GM19025 (cell line): ENCODE measurements at regions not wholly inside any gene's neighbourhood (a gene's known extent, or its start where the extent isn't known, plus 50 kb on each side); places are given as distances from the start of the nearest gene placed in this dataset.

ENCODE experiments used
- ATAC-seq: cut with Tn5 transposase; IDR thresholded peaks from one replicate; pipeline ENCODE4 v1.9.1; 2021; ENCODE audit warnings: mild to moderate bottlenecking, low read depth, moderate library complexity; ENCODE audit not compliant: unreplicated experiment

DNA sequence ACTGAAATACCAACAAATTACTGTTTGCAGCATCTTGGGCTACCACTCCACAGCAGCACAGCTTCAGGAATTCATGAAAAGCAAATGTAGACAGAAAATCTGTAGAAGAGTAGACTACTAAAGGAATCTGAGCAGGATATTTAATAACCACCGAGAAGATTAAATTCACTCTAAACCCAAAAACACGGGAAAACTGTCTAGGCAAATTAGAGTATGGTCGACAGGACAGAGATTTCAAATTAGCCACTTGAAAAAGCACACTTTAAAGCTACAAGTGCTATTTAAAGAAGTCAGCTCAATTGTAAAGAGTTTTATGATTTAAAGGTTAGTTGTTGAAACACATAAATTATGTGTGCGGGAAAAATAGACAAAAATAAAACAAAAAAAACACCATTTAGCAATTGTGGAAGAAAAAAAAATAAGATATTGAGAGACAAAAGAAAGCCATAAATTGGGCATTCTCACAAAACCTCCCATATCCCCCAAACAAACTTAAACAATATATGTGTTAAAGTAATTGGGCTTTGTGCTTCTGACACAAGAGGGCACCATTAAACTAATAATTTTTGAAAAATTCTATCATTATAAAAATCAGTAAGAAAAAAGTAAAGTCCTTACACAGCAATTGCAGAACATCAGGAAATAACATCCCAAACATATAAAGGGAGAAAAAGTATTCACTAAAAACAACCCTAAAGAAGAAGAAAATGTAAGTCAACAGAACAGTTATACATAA is 880.8 kb downstream of the TECRL start:
- ATAC-seq, result no peak

DNA sequence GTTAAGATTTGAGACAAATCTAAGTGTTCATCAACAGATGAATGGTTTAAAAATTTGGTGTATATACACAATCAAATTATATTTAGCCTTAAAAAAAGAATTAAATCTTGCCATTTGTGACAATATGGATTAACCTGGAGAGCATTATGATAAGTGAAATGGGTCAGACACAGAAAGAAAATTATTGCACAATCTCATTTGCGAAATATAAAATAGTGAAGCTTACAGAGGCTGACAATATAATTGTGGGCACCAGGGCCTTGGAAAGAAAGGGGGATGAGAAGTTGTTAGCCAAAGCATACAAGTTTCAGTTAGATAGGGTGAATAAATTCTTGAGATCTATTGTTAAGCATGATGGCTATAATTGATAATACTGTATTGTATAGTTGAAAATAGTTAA is 883.0 kb downstream of the TECRL start:
- no peak for ATAC-seq

DNA sequence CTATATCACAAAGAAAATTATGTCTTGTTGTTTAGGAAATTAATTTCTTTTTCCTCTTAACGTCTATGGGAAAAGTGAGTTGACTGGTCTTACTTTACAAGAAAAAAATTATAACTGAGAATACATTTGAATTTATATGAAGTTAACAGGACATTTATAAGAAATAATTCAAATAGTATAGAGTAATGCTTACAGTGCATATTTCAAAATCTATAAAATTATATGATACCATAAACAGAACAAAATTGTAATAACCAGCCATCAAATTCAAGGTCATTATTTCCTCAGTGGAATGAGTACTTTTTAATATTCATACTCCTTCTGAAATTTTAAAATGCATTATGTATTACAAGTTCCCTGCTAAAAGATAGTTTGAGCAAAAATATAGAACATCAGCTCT is 884.5 kb downstream of the TECRL start:
- no peak for ATAC-seq

DNA sequence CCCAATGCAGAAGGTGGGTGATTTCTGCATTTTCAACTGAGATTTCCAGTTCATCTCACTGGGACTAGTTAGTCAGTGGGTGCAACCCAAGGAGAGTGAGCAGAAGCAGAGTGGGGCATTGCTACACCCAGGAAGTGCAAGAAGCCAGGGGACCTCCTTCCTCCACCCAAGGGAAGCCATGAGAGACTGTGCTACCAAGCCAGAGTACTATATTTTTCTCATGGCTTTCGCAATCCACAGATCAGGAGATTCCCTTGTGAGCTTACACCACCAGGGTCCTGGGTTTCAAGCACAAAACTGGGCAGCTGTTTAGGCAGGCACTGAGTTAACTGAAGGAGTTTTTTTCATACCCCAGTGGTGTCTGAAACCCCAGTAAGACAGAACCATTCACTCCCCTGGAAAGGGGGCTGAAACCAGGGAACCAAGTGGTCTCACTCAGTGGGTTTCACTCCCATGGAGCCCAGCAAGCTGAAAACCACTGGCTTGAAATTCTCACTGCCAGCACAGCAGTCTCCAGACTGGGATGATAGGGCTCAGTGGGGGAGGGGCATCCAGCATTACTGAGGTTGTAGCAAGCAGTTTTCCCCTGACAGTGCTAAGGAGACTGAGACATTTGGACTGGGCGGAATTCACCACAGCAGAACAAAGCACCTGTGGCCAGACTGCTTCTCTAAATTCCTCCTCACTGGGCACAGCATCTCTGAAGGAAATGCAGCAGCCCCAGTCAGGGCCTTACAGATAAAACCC is 903.4 kb downstream of the TECRL start:
- no peak for ATAC-seq

DNA sequence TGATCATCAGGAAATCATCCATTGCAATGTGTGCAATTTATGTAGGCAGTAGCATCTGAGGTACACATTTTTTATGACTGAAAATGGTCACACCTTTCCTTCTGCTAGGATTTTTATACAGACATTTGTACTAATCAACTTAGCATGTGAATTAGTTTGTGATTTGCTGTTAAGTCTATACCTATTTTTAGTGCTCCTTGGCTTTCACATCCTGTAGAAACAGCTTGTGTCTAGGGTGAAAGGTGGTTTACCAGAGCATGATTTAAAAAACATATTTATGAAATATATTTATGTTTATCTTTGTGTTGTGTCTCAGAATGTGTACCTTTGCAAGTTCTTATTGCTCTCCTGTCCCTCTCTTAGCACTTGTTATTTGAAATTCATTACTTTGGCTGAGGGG is 916.0 kb downstream of the TECRL start:
- no peak for ATAC-seq

DNA sequence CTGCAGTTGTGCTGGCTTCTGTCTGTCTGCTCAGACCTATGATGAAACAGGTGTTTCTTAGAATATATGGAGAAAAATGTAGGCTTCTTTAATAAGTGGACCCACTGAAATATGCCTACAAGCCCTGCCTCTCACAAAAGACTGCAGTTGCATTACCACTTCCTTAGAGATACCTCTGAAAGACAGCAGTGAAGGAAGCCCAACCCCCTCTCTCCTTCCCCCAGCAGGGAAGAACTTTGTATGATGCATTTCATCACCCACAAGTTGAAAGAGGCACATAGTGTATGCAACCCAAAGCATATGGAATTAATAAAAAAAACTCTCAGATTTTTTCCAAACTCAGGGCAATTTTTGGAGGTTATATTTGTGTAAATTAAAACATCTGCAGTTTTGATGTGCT is 916.7 kb downstream of the TECRL start:
- ATAC-seq, result no peak

DNA sequence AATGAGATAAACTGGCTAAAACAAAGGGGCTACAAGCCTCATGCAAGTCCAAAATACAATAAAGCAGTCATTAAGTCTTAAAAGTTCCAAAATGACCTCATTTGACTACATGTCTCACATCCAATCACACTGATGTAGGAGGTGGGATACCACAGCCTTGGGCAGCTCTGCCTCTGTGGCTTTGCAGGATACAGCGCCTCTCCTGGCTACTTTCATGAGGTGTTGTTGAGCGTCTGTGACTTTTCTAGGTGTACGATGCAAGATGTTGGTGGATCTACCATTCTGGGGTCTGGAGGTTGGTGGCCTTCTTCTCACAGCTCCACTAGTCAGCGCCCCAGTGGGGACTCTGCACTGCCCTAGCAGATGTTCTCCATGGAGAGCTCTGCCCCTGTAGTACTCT is 944.9 kb downstream of the TECRL start:
- ATAC-seq, result no peak

DNA sequence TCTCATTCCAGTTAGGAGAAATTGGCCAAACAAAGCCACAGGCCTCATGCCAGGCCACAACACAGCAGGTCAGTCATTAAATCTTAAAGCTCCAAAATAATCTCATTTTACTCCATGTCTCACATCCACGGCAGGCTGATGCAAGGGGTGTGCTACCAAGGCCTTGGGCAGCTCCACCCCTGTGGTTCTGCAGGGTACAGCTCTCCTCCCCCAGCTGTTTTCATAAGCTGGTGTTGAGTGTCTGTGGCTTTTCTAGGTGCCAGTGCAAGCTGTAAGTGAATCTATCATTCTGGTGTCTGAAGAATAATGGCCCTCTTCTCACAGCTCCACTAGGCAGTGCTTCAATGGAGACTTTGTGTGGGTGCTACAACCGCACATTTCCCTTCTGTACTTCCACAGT is 949.2 kb downstream of the TECRL start:
- no peak for ATAC-seq

DNA sequence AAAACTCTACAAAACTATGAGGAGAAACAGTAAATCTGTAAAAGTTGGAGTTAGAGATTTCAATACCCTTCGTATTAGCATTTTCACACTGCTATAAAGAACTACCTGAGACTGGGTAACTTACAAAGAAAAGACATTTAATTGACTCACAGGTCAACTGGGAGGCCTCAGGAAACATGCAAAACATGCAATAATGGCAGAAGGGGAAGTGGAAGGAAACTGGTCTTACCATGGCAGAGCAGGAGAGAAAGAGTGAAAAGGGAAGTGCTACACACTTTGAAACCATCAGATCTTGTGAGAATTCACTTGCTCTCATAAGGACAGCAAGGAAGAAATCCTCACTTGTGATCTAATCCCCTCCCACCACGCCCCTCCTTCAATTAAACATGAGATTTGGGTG is 949.9 kb downstream of the TECRL start:
- no peak for ATAC-seq

DNA sequence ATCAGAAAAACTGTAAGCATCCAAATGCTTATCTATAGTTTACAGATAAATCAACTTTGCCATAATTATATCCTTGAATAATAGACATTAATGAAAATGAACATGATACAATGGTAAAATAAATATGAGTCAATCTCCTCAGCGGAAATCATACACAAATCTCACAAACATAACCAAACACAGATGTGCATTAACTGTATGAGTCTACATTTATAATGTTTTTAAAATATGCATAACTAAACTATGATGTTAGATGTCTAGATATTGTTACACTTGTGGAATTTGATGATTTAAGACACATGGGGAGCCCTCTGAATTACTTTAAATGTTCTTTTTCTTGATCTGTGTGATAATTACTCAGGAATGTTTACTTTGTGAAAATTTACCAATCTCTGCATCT is 951.2 kb downstream of the TECRL start:
- no peak for ATAC-seq

DNA sequence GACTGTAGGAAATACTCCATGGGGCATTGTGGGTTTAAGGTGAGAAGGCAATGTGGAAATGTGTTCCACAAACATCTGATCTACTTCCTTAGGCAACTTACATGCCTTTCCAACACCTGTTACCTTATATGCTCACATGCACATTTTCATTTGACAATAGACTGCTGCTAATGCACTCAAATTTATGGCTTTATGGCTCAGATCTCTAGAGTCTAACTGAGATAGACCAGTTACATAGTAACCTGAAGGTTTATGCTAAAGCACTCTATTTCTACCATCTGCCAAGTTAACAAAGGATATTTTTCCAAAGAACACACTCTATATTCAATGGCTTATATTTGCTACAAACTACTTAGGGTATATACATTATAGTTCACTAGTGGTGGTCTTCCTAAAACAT is 969.0 kb downstream of the TECRL start:
- ATAC-seq, result no peak

DNA sequence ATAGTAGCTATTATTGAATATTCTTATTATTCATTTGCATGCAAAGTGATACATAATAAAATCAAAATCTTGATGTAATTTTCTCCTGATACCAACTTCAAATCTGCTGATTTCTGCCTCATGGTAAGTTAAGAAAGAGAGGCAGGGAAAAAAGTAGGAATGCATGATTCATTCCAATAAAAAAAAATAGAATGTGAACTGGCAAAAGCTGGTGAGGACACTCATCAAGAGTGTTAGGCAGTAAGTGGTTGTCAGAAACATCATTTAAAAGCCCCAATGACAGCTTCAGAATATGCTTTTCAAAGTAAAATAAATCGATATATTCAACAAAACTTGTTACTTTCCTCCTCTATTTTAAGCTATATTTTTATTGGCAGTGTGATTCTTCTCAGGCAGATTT is 979.1 kb downstream of the TECRL start:
- no peak for ATAC-seq

DNA sequence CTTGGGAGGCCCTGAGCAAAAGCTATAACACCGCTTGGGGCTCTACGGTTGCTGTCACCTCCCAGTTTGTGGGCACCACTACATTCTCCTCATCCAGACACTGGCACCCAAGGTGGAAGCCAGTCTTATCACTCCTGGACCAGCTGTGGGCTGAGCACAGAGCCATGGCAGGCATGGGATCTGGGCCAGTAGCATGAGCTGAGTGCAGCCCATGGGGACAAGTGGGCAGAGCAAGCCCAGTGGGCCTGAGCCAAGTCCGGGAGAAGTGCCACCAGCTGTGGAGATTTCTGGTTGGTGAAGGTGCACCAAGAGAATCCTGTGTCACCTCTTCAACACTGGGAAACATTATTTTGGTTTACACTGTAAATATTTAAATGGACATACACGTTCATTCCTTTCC is 1013.0 kb downstream of the TECRL start:
- ATAC-seq, result no peak

DNA sequence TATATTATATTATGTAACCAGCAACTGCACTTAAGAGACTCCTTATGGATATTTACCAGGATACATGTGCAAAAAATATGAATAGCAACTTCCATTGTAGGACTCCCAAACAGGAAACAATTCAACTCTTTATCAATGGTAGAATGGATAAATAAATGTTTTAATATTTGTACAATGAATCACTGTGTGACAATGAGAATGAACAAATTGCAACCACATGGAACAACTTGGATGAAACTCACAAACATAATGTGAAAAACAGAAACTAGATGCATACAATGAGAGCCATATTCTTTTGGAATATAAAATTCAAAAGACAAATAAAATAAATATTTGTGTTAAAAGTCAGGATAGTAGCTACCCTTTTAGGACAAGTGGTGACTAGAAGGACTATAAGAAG is 1015.7 kb downstream of the TECRL start:
- no peak for ATAC-seq

DNA sequence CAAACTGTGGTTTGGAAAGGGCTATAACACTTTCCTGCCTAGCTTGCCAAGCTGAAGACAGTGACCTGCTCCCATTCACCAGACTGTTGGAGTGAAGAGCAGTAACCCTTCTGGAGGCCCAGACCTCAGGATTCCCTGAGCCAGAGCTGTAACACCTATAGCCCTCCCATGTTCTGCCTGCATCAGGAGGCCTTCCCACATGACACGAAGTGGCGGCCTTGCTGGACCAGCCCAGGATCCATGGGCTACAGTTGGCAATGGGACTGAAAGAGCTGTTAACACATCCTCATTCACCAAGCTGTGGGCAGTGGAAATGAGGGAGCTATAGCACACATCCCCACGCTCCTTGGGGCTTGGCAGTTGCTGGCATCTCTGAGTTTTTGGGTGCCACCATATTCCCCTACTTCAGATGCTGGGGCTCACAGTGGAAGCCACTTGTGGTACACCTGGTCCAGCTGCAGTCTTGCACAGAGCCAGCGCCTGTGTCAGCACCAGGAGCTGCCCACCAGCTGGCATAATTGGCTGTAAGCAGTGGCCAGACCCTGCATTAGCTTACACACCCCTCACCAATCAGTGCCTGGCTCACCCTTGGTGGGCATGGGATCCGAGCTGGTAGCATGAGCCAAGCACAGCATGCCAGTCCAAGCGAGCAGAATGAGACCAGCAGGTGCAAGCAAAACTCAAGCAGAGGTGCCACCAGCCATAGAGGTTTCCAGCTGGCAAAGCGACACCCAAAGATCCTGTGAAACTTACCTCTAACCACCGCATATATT is 1029.3 kb downstream of the TECRL start:
- ATAC-seq, result no peak

DNA sequence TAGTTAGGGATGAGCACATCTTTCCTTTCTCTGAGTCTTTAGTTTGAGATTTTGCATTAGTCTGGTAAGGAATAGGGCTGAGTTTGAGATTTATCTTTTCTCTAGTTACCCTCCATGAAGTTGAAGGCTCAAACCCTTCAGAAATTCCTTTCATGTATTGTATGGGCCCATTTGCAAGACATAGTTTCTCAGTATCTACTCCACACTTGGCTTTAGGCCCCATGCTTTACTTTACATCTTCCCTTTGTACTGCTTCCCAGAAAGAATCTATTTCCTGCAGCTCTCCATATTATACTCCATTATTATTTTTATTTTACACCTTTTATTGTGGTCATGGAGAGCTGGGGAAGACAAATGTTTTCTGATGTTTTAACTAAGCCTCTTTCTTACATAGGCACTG is 1038.2 kb downstream of the TECRL start:
- ATAC-seq, result no peak

DNA sequence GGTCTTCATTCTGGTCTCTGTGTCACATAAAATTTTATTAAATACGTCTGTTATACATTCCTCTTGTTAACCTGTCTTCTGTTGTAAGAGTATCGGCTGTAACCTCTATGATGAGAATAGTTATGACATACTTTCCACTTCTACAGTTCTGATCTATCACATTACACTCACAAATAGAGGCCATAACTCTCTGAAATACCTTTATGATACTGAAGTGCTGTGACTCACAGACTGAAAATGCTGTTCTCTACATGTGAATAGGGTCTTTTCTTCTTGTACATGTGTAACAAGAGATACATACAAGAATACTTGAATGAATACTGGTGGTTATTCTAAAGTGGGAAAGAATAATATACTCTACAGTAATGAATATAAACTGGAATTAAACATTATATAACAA is 1047.6 kb downstream of the TECRL start:
- ATAC-seq, result no peak

DNA sequence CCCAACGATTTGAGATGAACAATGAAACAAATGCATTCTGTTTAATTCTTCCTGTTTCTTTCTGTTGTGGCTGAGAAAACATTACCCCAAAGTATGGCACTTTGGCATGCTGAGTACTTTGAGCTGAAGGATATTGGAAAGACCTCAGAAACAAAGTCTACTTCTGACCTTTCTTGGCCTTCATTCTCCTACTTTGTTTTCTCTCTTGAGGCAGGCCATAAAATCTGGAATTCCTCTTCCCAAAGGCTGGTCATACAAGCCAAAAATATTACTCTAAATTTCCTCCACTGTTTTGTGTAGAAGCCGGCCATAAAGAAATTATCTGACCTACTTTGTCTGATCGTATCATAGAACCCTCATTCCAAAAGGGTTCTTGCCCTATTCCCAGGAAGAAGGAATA is 1048.2 kb downstream of the TECRL start:
- ATAC-seq, result no peak

DNA sequence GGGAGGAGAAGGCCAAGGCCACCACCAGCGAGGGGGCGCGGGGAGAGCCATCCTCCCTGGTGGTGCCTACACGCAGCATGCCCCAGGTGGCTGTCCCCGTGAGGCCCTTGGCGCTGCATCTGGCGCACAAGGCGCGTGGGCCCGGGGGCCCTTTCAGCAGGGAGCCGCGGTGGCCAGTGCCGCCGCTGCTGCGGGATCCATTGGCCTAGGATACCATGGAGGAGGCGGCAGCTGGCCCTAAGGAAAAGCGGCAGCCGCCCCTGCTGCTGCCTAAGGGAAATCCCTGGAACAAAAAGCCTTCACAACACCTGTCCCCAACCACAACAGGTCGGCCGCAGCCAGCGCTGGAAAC is 1059.6 kb downstream of the TECRL start:
- no peak for ATAC-seq

DNA sequence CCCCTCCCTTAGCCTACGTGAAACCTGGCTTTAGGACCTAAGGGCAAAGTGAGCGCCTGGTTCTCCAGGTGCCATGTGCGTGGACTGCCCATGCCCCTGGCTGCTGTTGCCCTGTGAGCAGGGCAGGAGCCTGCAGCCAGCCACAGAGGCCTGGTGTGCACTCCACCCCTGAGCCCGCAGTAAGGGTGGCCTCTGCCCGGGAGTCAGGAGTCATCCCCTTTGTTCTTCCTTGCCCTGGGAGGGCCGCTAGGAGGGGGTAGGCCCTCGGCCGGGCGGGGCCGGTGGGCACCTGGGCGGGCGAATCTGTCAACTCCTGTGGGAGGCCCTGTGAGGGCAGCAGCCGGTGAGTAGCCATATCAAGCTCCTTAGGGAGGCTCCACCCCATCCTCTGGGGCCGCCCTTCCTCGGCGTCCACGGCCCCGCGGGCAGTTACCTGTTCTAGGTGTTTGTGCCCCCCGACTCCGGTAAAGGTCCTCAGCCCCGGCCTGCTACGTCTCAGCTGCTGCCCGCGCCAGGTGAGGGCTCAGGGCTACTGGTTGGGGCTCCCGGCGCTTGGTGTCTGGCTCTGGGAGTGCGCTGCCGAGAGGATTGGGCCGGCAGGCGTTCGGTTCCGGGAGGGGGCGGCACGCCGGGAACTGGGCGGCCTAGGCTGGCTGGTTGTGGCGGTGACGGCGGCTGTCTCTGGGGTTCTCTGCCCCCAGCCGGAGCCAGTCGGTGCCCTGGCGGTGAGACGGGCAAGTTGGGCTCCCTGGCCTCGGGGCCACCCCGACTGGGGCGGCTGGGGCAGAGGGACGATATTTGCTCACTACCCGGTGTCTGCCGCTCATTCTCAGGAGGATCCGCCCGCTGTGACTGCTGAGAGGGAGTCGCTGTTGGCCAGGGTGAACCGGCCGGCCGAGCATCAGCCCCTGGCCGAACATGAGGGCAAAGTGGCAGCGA is 1060.2 kb downstream of the TECRL start:
- ATAC-seq, result no peak

DNA sequence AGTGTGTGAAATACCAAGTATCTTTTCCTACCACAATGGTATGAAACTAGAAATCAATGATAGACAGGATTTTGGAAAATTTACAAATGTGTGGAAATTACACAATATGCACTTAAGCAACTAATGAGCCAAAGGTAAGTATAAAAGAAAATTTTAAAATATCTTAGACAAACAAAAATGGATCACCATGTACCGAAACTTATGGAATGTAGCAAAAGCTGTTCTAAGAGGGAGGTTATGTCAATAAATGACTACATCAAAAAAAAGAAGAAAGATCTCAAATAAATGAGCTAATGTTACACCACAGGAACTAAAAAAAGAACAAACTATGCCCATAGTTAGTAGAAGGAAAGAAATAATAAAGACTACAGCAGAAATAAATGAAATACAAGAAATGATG is 1084.1 kb downstream of the TECRL start:
- ATAC-seq, result no peak
